HEK293 (cell line): ENCODE measurements at regions not wholly inside any gene's neighbourhood (a gene's known extent, or its start where the extent isn't known, plus 50 kb on each side); places are given as distances from the start of the nearest gene placed in this dataset.

Experiments used
- CTCF ChIA-PET: fragments of 350-600 bp; formaldehyde crosslinking; extraction: SDS; loops from one replicate; lab custom pipeline; 2021; ENCODE audit warnings: antibody characterized with exemption; lab: Yijun Ruan, JAX
- POLR2A ChIA-PET: fragments of 300-600 bp; formaldehyde crosslinking; extraction: SDS; loops from one replicate; lab custom pipeline; 2020; ENCODE audit warnings: antibody characterized with exemption, inconsistent platforms; lab: Yijun Ruan, JAX
- H3K27ac ChIP-seq: fragments of 200-500 bp; sonication (Bioruptor generic); 2 replicates; pipeline ENCODE4 v1.5.1; 2014; ENCODE audit warnings: low read depth, low read length, control low read depth, inconsistent platforms; ENCODE audit errors: extremely low read depth
- H3K36me3 ChIP-seq, 2 experiments: fragments of 200-500 bp in 1 of 2; sonication (Bioruptor generic) in 1 of 2; 1 replicate in 1 of 2; 2 replicates in 1 of 2; pipeline ENCODE4 v1.5.1; 2014 to 2017; ENCODE audit warnings: inconsistent platforms in 2 of 2, low read length in 2 of 2; ENCODE audit not compliant: control insufficient read depth in 2 of 2, insufficient read depth in 1 of 2
- H3K4me1 ChIP-seq: fragments of 200-500 bp; sonication (Bioruptor generic); 2 replicates; pipeline ENCODE4 v1.5.1; 2014; ENCODE audit warnings: mild to moderate bottlenecking, low read length, inconsistent platforms; ENCODE audit not compliant: control insufficient read depth, insufficient read depth
- H3K4me3 ChIP-seq: 2 replicates; pipeline ENCODE4 v1.5.1; 2011; ENCODE audit warnings: low read depth, mild to moderate bottlenecking, control low read depth, low read length, moderate library complexity
- H3K9me3 ChIP-seq: fragments of 200-500 bp; sonication (Bioruptor generic); 2 replicates; pipeline ENCODE4 v1.5.1; 2014; ENCODE audit warnings: low read depth, low read length, inconsistent platforms; ENCODE audit not compliant: control insufficient read depth, insufficient read depth
- HIC1 ChIP-seq: fragments of 450-650 bp; formaldehyde crosslinking; IDR thresholded peaks from 2 replicates; pipeline ENCODE4 v1.5.1; 2016; ENCODE audit warnings: missing biosample characterization, missing genetic modification characterization
- HOXA7 ChIP-seq: sonication (generic); formaldehyde crosslinking; IDR thresholded peaks from 2 replicates; pipeline ENCODE4 v1.8.1; 2022; ENCODE audit warnings: missing genetic modification reagents, borderline replicate concordance
- SALL2 ChIP-seq: fragments of 450-650 bp; formaldehyde crosslinking; IDR thresholded peaks from 2 replicates; pipeline ENCODE4 v1.5.0; 2017; ENCODE audit warnings: missing biosample characterization, mild to moderate bottlenecking, missing genetic modification characterization, borderline replicate concordance
- ZNF23 ChIP-seq: fragments of 450-650 bp; formaldehyde crosslinking; IDR thresholded peaks from 2 replicates; pipeline ENCODE4 v1.5.1; 2016; ENCODE audit warnings: missing biosample characterization, missing genetic modification characterization, borderline replicate concordance
- ZNF324 ChIP-seq: fragments of 450-650 bp; formaldehyde crosslinking; IDR thresholded peaks from 2 replicates; pipeline ENCODE4 v1.5.1; 2016; ENCODE audit warnings: missing biosample characterization, missing genetic modification characterization
- ZNF354C ChIP-seq: fragments of 450-650 bp; formaldehyde crosslinking; IDR thresholded peaks from 2 replicates; pipeline ENCODE4 v1.5.1; 2016; ENCODE audit warnings: missing biosample characterization, missing genetic modification characterization, low read depth, borderline replicate concordance
- ZNF473 ChIP-seq: fragments of 450-650 bp; formaldehyde crosslinking; IDR thresholded peaks from 2 replicates; pipeline ENCODE4 v1.5.1; 2017; ENCODE audit warnings: missing biosample characterization, missing genetic modification characterization
- ZNF561 ChIP-seq: fragments of 450-650 bp; IDR thresholded peaks from 2 replicates; pipeline ENCODE4 v1.5.1; 2018; ENCODE audit warnings: missing biosample characterization, missing genetic modification characterization, borderline replicate concordance
- ZNF580 ChIP-seq: fragments of 450-650 bp; formaldehyde crosslinking; IDR thresholded peaks from 2 replicates; pipeline ENCODE4 v1.5.1; 2016; ENCODE audit warnings: missing biosample characterization, missing genetic modification characterization
- ZNF585B ChIP-seq: fragments of 450-650 bp; formaldehyde crosslinking; IDR thresholded peaks from 2 replicates; pipeline ENCODE4 v1.5.1; 2016; ENCODE audit warnings: missing biosample characterization, missing genetic modification characterization
- ZNF600 ChIP-seq: fragments of 450-650 bp; formaldehyde crosslinking; IDR thresholded peaks from 2 replicates; pipeline ENCODE4 v1.5.1; 2016; ENCODE audit warnings: missing biosample characterization, missing genetic modification characterization
- ZNF624 ChIP-seq: fragments of 450-650 bp; formaldehyde crosslinking; IDR thresholded peaks from 2 replicates; pipeline ENCODE4 v1.5.1; 2017; ENCODE audit warnings: missing biosample characterization, missing genetic modification characterization
- ZNF626 ChIP-seq: fragments of 450-650 bp; sonication (Bioruptor Pico); formaldehyde crosslinking; IDR thresholded peaks from 2 replicates; pipeline ENCODE4 v1.5.1; 2018; ENCODE audit warnings: missing biosample characterization, missing genetic modification characterization, inconsistent platforms
- ZNF639 ChIP-seq: fragments of 450-650 bp; formaldehyde crosslinking; IDR thresholded peaks from 2 replicates; pipeline ENCODE4 v1.5.1; 2016; ENCODE audit warnings: missing biosample characterization, missing genetic modification characterization
- ZNF654 ChIP-seq: fragments of 450-650 bp; formaldehyde crosslinking; IDR thresholded peaks from 2 replicates; pipeline ENCODE4 v1.5.1; 2016; ENCODE audit warnings: low read depth, missing biosample characterization, missing genetic modification characterization
- ZNF692 ChIP-seq: fragments of 450-650 bp; formaldehyde crosslinking; IDR thresholded peaks from 2 replicates; pipeline ENCODE4 v1.5.1; 2016; ENCODE audit warnings: missing biosample characterization, missing genetic modification characterization
- ZNF707 ChIP-seq: fragments of 450-650 bp; formaldehyde crosslinking; IDR thresholded peaks from 2 replicates; pipeline ENCODE4 v1.5.1; 2016; ENCODE audit warnings: missing biosample characterization, missing genetic modification characterization
- ZNF843 ChIP-seq: fragments of 450-650 bp; formaldehyde crosslinking; IDR thresholded peaks from 2 replicates; pipeline ENCODE4 v1.5.1; 2016; ENCODE audit warnings: missing biosample characterization, missing genetic modification characterization

- CTCF ChIA-PET = interaction anchor here (0.7 to 6.7 kb wide), 9 partner anchors 19 to 727 kb away, joined by 3 to 113 read pairs (median 5); partner anchors contain the start of gene NSG2
- Histone ChIP-seq H3K27ac (no peak overlapping the region), H3K9me3 (no peaks in the 10 kb centered on the region), H3K4me1 (no peaks in the 10 kb centered on the region), H3K4me3 (no peak overlapping the region), H3K36me3 (no peaks in the 10 kb centered on the region)
- no peak for TF ChIP-seq ZNF639 (tag by site-specific recombination)
- TF ChIP-seq ZNF561 = no peak
- TF ChIP-seq ZNF626 = no peak
- no peak for TF ChIP-seq ZNF354C
- no peak for TF ChIP-seq ZNF843 (tag by site-specific recombination)
- POLR2A ChIA-PET = no interaction called here
These were observed 273.1 kb downstream of the NSG2 start for GRCh38 chr5:174318578-174318977.

GRCh38 chr5:174319551-174319950, 274.0 kb downstream of the NSG2 start:
- Histone ChIP-seq H3K9me3 (no peaks in the 10 kb centered on the region), H3K27ac (no peak overlapping the region), H3K4me1 (no peaks in the 10 kb centered on the region; the same call in 1 of the 2 replicates), H3K36me3 (no peaks in the 10 kb centered on the region), H3K4me3 (no peak overlapping the region)
- CTCF ChIA-PET = interaction anchor here (0.7 to 6.7 kb wide), 4 partner anchors 91 to 347 kb away, joined by 4 to 113 read pairs (median 5); partner anchors contain the start of gene NSG2
- TF ChIP-seq ZNF324 (tag by site-specific recombination) = no peak
- no peak for TF ChIP-seq ZNF585B
- no peak for TF ChIP-seq ZNF624 (tag by site-specific recombination)
- TF ChIP-seq HIC1 (tag by site-specific recombination) = no peak
- TF ChIP-seq ZNF580 (tag by site-specific recombination) = no peak
- POLR2A ChIA-PET = no interaction called here

GRCh38 chr5:174320051-174320450, 274.5 kb downstream of the NSG2 start:
- Histone ChIP-seq H3K4me3 (no peak overlapping the region), H3K4me1 (no peaks in the 10 kb centered on the region; the same call in 1 of the 2 replicates), H3K27ac (no peak overlapping the region), H3K9me3 (no peaks in the 10 kb centered on the region), H3K36me3 (no peaks in the 10 kb centered on the region)
- ChIA-PET CTCF (interaction anchor here (0.7 to 6.7 kb wide), 4 partner anchors 91 to 347 kb away, joined by 4 to 113 read pairs (median 5); partner anchors contain the start of gene NSG2), POLR2A (no interaction called here)
- TF ChIP-seq ZNF473 (no peak), SALL2 (no peak), ZNF600 (tag by site-specific recombination) (no peak), HOXA7 (no peak), ZNF707 (tag by site-specific recombination) (no peak), ZNF23 (no peak), ZNF654 (no peak), ZNF692 (no peak)
